H1 (cell line): ENCODE measurements at regions not wholly inside any gene's neighbourhood (a gene's known extent, or its start where the extent isn't known, plus 50 kb on each side); places are given as distances from the start of the nearest gene placed in this dataset.

Source experiments
- CTCF ChIA-PET: fragments of 300-600 bp; sonication (Branson Sonifier 250); formaldehyde crosslinking; loops from one replicate; lab custom pipeline; 2021; ENCODE audit not compliant: partially characterized antibody; lab: Charles Lee
- POLR2A ChIA-PET: fragments of 300-600 bp; sonication (Branson Sonifier 250); formaldehyde crosslinking; loops from one replicate; lab custom pipeline; 2021; ENCODE audit warnings: inconsistent platforms; ENCODE audit not compliant: partially characterized antibody; lab: Charles Lee
- DNase-seq, 2 experiments: peaks; one replicate each; pipeline versions ENCODE4 v3.0.0 to v3.0.0-alpha.2; 2010 to 2022; ENCODE audit warnings: low spot score in 2 of 2, low read depth in 1 of 2, mixed read lengths in 1 of 2
- FAIRE-seq: peaks from 2 replicates; lab custom pipeline; 2011; peaks lifted over from hg19 to GRCh38; lab: Jason Lieb, UNC
- H2AFZ ChIP-seq: 2 replicates; pipeline ENCODE4 v1.8.1; 2012; ENCODE audit warnings: low read length, inconsistent platforms
- H2AK5ac ChIP-seq: 2 replicates; pipeline ENCODE4 v1.6.1; 2013; ENCODE audit warnings: low read depth, low read length
- H2BK120ac ChIP-seq: replicated peaks from 2 replicates; pipeline ENCODE3; 2013; ENCODE audit warnings: low read depth, low read length, inconsistent platforms
- H2BK12ac ChIP-seq: 2 replicates; pipeline ENCODE4 v1.6.1; 2013; ENCODE audit warnings: low read depth, low read length
- H2BK15ac ChIP-seq: 2 replicates; pipeline ENCODE4 v1.6.1; 2013; ENCODE audit warnings: low read length
- H2BK20ac ChIP-seq: 2 replicates; pipeline ENCODE4 v1.6.1; 2013; ENCODE audit warnings: low read length
- H2BK5ac ChIP-seq: 2 replicates; pipeline ENCODE4 v1.6.1; 2013; ENCODE audit warnings: low read depth, low read length
- H3K14ac ChIP-seq: 2 replicates; pipeline ENCODE4 v1.6.1; 2013; ENCODE audit warnings: inconsistent platforms; ENCODE audit not compliant: insufficient read length
- H3K18ac ChIP-seq: 2 replicates; pipeline ENCODE4 v1.6.1; 2013; ENCODE audit warnings: low read length; ENCODE audit errors: extremely low read depth
- H3K23ac ChIP-seq: 2 replicates; pipeline ENCODE4 v1.6.1; 2013; ENCODE audit warnings: inconsistent platforms; ENCODE audit not compliant: insufficient read length
- H3K23me2 ChIP-seq: 2 replicates; pipeline ENCODE4 v1.6.1; 2013; ENCODE audit warnings: low read depth, low read length
- H3K27ac ChIP-seq: 2 replicates; pipeline ENCODE4 v1.6.1; 2011; ENCODE audit warnings: low read depth, low read length, inconsistent platforms
- H3K27me3 ChIP-seq, 4 experiments: replicated peaks in 1 of 4; 1 replicate in 1 of 4; 2 replicates in 3 of 4; pipeline versions ENCODE4 v1.6.1 to v1.8.1; 2011 to 2013; ENCODE audit warnings: low read length in 3 of 4, mild to moderate bottlenecking in 3 of 4, inconsistent platforms in 2 of 4, mixed read lengths in 2 of 4, moderate library complexity in 1 of 4; ENCODE audit not compliant: control insufficient read depth in 3 of 4, insufficient read depth in 3 of 4; ENCODE audit errors: extremely low read depth in 1 of 4
- H3K36me3 ChIP-seq, 4 experiments: 2 replicates each; pipeline versions ENCODE4 v1.6.1 to v1.8.1; 2011 to 2013; ENCODE audit warnings: mild to moderate bottlenecking in 4 of 4, low read length in 3 of 4, moderate library complexity in 2 of 4, control low read depth in 1 of 4, inconsistent platforms in 1 of 4; ENCODE audit not compliant: insufficient read depth in 4 of 4, control insufficient read depth in 2 of 4
- H3K4ac ChIP-seq: replicated peaks from 2 replicates; pipeline ENCODE3; 2013; ENCODE audit warnings: low read length, low read depth, mixed read lengths, inconsistent platforms; ENCODE audit not compliant: insufficient read length
- H3K4me1 ChIP-seq, 4 experiments: replicated peaks in 1 of 4; 1 replicate in 1 of 4; 2 replicates in 3 of 4; pipeline versions ENCODE4 v1.6.1 to v1.8.1; 2011 to 2013; ENCODE audit warnings: low read length in 3 of 4, inconsistent platforms in 2 of 4, mixed read lengths in 1 of 4; ENCODE audit not compliant: insufficient read depth in 4 of 4, control insufficient read depth in 3 of 4
- H3K4me2 ChIP-seq, 2 experiments: 2 replicates each; pipeline versions ENCODE4 v1.6.1 to v1.8.1; 2011 to 2013; ENCODE audit warnings: low read depth in 2 of 2, low read length in 2 of 2, control low read depth in 1 of 2, inconsistent platforms in 1 of 2, mild to moderate bottlenecking in 1 of 2; ENCODE audit not compliant: insufficient read depth in 1 of 2
- H3K4me3 ChIP-seq, 4 experiments: fragments of 200-600, 300-600 bp in 1 of 4; sonication (generic), shearing (Covaris generic), sonication (Bioruptor Twin) in 1 of 4; 2 replicates each; pipeline versions ENCODE4 v1.5.1 to v1.8.1; 2011 to 2016; ENCODE audit warnings: low read length in 4 of 4, low read depth in 3 of 4, control low read depth in 2 of 4, inconsistent platforms in 2 of 4, mild to moderate bottlenecking in 2 of 4, mixed read lengths in 1 of 4, moderate library complexity in 1 of 4; ENCODE audit not compliant: insufficient read depth in 2 of 4; ENCODE audit errors: extremely low read depth in 1 of 4
- H3K56ac ChIP-seq: replicated peaks from 2 replicates; pipeline ENCODE3; 2013; ENCODE audit warnings: low read depth, mild to moderate bottlenecking, mixed read lengths, low read length, inconsistent platforms; ENCODE audit not compliant: insufficient read length
- H3K79me1 ChIP-seq: 2 replicates; pipeline ENCODE4 v1.6.1; 2013; ENCODE audit warnings: low read depth, low read length, control low read depth
- H3K79me2 ChIP-seq, 2 experiments: 2 replicates each; pipeline versions ENCODE4 v1.6.1 to v1.8.1; 2012 to 2013; ENCODE audit warnings: low read length in 2 of 2, mild to moderate bottlenecking in 2 of 2, inconsistent platforms in 1 of 2; ENCODE audit not compliant: insufficient read depth in 2 of 2, control insufficient read depth in 1 of 2
- H3K9ac ChIP-seq, 4 experiments: replicated peaks in 1 of 4; 1 replicate in 1 of 4; 2 replicates in 3 of 4; pipeline versions ENCODE4 v1.6.1 to v1.8.1; 2011 to 2013; ENCODE audit warnings: low read depth in 3 of 4, low read length in 3 of 4, control low read depth in 2 of 4, mild to moderate bottlenecking in 2 of 4, moderate library complexity in 2 of 4, inconsistent platforms in 1 of 4; ENCODE audit errors: extremely low read depth in 1 of 4
- H3K9me3 ChIP-seq, 2 experiments: 2 replicates each; pipeline versions ENCODE4 v1.6.1 to v1.8.1; 2012 to 2013; ENCODE audit warnings: mild to moderate bottlenecking in 2 of 2, moderate library complexity in 2 of 2, control low read depth in 1 of 2, inconsistent platforms in 1 of 2, low read depth in 1 of 2, low read length in 1 of 2, mixed read lengths in 1 of 2; ENCODE audit not compliant: insufficient read depth in 2 of 2
- H4K20me1 ChIP-seq, 2 experiments: replicated peaks in 1 of 2; 2 replicates each; pipeline versions ENCODE3 to v1.8.1; 2011 to 2013; ENCODE audit warnings: inconsistent platforms in 2 of 2, low read length in 2 of 2, mild to moderate bottlenecking in 1 of 2; ENCODE audit not compliant: insufficient read depth in 2 of 2, control insufficient read depth in 1 of 2
- H4K5ac ChIP-seq: 2 replicates; pipeline ENCODE4 v1.6.1; 2013; ENCODE audit warnings: low read length, low read depth, mixed read lengths, inconsistent platforms; ENCODE audit not compliant: insufficient read length
- H4K8ac ChIP-seq: 2 replicates; pipeline ENCODE4 v1.8.0; 2013; ENCODE audit warnings: mild to moderate bottlenecking, moderate library complexity, low read length, inconsistent platforms; ENCODE audit not compliant: insufficient read depth; ENCODE audit errors: extremely low read depth
- H4K91ac ChIP-seq: replicated peaks from 2 replicates; pipeline ENCODE3; 2013; ENCODE audit warnings: low read length, mixed read lengths, inconsistent platforms; ENCODE audit not compliant: insufficient read length
- BACH1 ChIP-seq: IDR thresholded peaks from 2 replicates; pipeline ENCODE4 v1.6.1; 2012; ENCODE audit warnings: low read length, improper control_type of control experiment
- BCL11A ChIP-seq, 2 experiments: IDR thresholded peaks; one replicate each; pipeline ENCODE4 v1.6.1; 2011; ENCODE audit warnings: low read depth in 2 of 2, low read length in 2 of 2, mild to moderate bottlenecking in 2 of 2
- GTF2F1 ChIP-seq: IDR thresholded peaks from 2 replicates; pipeline ENCODE4 v1.6.1; 2012; ENCODE audit warnings: low read depth, low read length, improper control_type of control experiment, borderline replicate concordance
- KDM4A ChIP-seq: IDR thresholded peaks from one replicate; pipeline ENCODE4 v1.7.1; 2012; ENCODE audit warnings: low read depth, mild to moderate bottlenecking, moderate library complexity, low read length, inconsistent platforms; ENCODE audit not compliant: severe bottlenecking
- MAFK ChIP-seq: IDR thresholded peaks from 2 replicates; pipeline ENCODE4 v1.6.1; 2012; ENCODE audit warnings: low read depth, mild to moderate bottlenecking, improper control_type of control experiment, low read length
- PHF8 ChIP-seq: fragments of 200-600 bp; sonication (generic); conservative IDR thresholded peaks from 2 replicates; pipeline ENCODE4 v1.7.1; 2012; ENCODE audit warnings: low read depth, mild to moderate bottlenecking, inconsistent platforms, low read length, moderate library complexity
- POLR2A ChIP-seq, 2 experiments: IDR thresholded peaks; 1 replicate in 1 of 2; 2 replicates in 1 of 2; pipeline ENCODE4 v1.6.1; 2011; ENCODE audit warnings: low read depth in 2 of 2, low read length in 2 of 2, mild to moderate bottlenecking in 2 of 2; ENCODE audit errors: control extremely low read depth in 1 of 2
- RFX5 ChIP-seq: IDR thresholded peaks from 2 replicates; pipeline ENCODE4 v1.6.1; 2011; ENCODE audit warnings: low read depth, low read length, improper control_type of control experiment, borderline replicate concordance
- SAP30 ChIP-seq: fragments of 300-600 bp; sonication (generic); IDR thresholded peaks from 2 replicates; pipeline ENCODE4 v1.7.1; 2012; ENCODE audit warnings: low read length, moderate library complexity, mild to moderate bottlenecking, inconsistent platforms; ENCODE audit not compliant: insufficient read depth, insufficient replicate concordance
- WGBS, 2 experiments: shearing (Covaris generic) in 1 of 2; methylation state at CpG; one replicate each; pipeline versions ENCODE4 v1.1.6 to v1.1.7; 2013 to 2015; ENCODE audit warnings: low lambda C conversion rate in 2 of 2, mixed read lengths in 2 of 2, inconsistent platforms in 1 of 2, low coverage in 1 of 2, missing lambda C conversion rate in 1 of 2; ENCODE audit not compliant: insufficient replicate concordance in 2 of 2, insufficient coverage in 1 of 2, insufficient read length in 1 of 2; ENCODE audit errors: extremely low coverage in 1 of 2, missing lambda C conversion rate in 1 of 2; 5-methylcytosine and 5-hydroxymethylcytosine counted together

DNA sequence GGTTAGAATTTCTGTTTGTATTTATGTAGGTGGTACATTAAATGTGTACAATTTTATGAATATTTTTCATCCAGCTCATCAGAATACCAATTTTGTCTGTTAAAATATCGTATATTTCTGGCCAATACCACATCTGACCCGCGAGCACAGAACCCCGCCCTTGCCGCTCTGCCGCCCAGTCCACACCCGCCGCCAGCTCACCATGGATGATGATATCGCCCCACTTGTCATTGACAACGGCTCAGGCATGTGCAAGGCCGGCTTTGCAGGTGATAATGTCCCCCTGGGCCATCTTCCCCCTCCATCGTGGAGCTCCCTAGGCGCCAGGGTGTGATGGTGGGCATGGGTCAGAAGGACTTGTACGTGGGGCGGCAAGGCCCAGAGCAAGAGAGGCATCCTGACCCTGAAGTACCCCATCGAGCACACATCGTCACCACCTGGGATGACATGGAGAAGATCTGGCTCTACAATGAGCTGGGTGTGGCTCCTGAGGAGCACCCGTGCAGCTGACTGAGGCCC, 153.2 kb downstream of the CAVIN4 start:
- H3K27ac ChIP-seq = no peak overlapping the region
- CTCF ChIA-PET = interaction anchor here (0.6 to 3.0 kb wide), 6 partner anchors 17 to 388 kb away, joined by 3 to 11 read pairs (median 4); no protein-coding TSS in a partner anchor
- H2AK5ac ChIP-seq = peak overlapping the region; percentile 24; the same call in 1 of the 2 replicates
- no peak overlapping the region for H2AFZ ChIP-seq
- TF ChIP-seq KDM4A = no peak
- TF ChIP-seq MAFK = no peak
- TF ChIP-seq GTF2F1 = no peak
- no peak for TF ChIP-seq SAP30
- TF ChIP-seq POLR2A (IDR thresholded peaks at IDR 0.05; ENCODE audit: control extremely low read depth in 1 of 2, low read depth in 2 of 2, low read length in 2 of 2) = no peak
- TF ChIP-seq RFX5 = no peak
- TF ChIP-seq BACH1 = no peak
- TF ChIP-seq PHF8 = no peak
- no peak for TF ChIP-seq BCL11A (IDR thresholded peaks at IDR 0.05; ENCODE audit: low read depth in 2 of 2, low read length in 2 of 2)
- TF ChIP-seq, all 59 proteins: peak for 0
- Histone ChIP-seq H3K56ac (no peak overlapping the region), H3K4ac (no peak overlapping the region), H3K79me2 (no peaks in the 10 kb centered on the region), H3K23ac (no peak overlapping the region), H3K18ac (no peak overlapping the region), H3K9me3 (peaks cover 0 to 4% of the 10 kb centered on the region in 2 experiments; a peak in 1 of 4 replicates), H3K14ac (no peak overlapping the region), H3K9ac (no peak overlapping the region), H2BK5ac (no peak overlapping the region), H4K20me1 (no peaks in the 10 kb centered on the region), H2BK12ac (no peak overlapping the region), H3K4me1 (peaks cover 0 to 2% (median 0%) of the 10 kb centered on the region in 4 experiments; a peak in 1 of 7 replicates), H4K91ac (no peak overlapping the region), H2BK20ac (no peak overlapping the region), H3K79me1 (no peaks in the 10 kb centered on the region), H3K23me2 (no peaks in the 10 kb centered on the region), H2BK120ac (no peak overlapping the region), H2BK15ac (no peak overlapping the region), H4K8ac (no peak overlapping the region), H3K27me3 (no peaks in the 10 kb centered on the region), H4K5ac (no peak overlapping the region), H3K4me3 (no peak overlapping the region), H3K4me2 (no peak overlapping the region), H3K36me3 (no peaks in the 10 kb centered on the region; a peak in 2 of 8 replicates)
- POLR2A ChIA-PET = no interaction called here
- DNase-seq (no peak), FAIRE-seq (no peak)
- WGBS, 2 experiments = 92% methylated on average over 18 of the region's 18 CpGs; no CpG with 5 or more reads in 1 of the 2 experiments
